ENCODE measurements at regions not wholly inside any gene's neighbourhood (a gene's known extent, or its start where the extent isn't known, plus 50 kb on each side); places are given as distances from the start of the nearest gene placed in this dataset.

DNA sequence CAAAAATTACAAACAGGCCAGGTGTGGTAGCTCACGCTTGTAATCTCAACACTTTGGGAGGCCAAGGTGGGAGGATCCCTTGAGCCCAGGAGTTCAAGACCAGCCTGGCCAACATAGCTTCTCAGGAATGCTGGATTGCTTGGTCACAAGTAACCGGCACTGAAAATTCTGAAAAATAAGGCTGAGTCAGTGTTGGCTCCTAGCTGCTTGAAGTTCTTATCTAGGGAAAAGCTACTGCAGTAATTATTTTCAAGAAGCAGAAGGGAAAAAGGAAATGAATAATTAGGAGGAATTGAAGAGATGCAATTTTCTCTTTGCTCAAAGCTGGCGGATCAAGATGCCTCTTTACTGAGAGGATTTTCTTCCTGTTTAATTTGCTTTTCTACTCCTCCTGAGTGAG, 75.0 kb upstream of the GTF3A start:
- H3K27me3 Mint-ChIP-seq (ENCODE audit: insufficient read depth, low read depth, poor library complexity) = peaks cover 11% of the 10 kb centered on the region
- no peaks in the 10 kb centered on the region for H3K9me2 ChIP-seq (ENCODE audit: insufficient read depth)
- no peaks in the 10 kb centered on the region for H3F3A ChIP-seq (replicated peaks; ENCODE audit: low read depth)
- H3K9me3 Mint-ChIP-seq = peaks cover 4% of the 10 kb centered on the region; the same call in 1 of the 3 replicates
- H3K4me1 Mint-ChIP-seq = peaks cover 5% of the 10 kb centered on the region; the same call in 2 of the 3 replicates
- no peak overlapping the region for H3K4me3 Mint-ChIP-seq
- no peaks in the 10 kb centered on the region for H3K79me2 ChIP-seq (replicated peaks; ENCODE audit: insufficient read depth)
- TF ChIP-seq ZNF462 (CRISPR knock-in tag; IDR thresholded peaks at IDR 0.05) (no peak), ETS1 (IDR thresholded peaks at IDR 0.05) (no peak), EZH2 (IDR thresholded peaks at IDR 0.05; ENCODE audit: low read depth, unreplicated experiment) (no peak), NANOG (IDR thresholded peaks at IDR 0.05; ENCODE audit: borderline replicate concordance) (no peak), CREB1 (CRISPR knock-in tag; IDR thresholded peaks at IDR 0.05; ENCODE audit: low read depth) (no peak), STAT1 (IDR thresholded peaks at IDR 0.05; ENCODE audit: unreplicated experiment) (no peak), ZNF114 (CRISPR knock-in tag; IDR thresholded peaks at IDR 0.05) (no peak), ZNF331 (CRISPR knock-in tag; IDR thresholded peaks at IDR 0.05; ENCODE audit: low read depth) (no peak), JUNB (IDR thresholded peaks at IDR 0.05; ENCODE audit: unreplicated experiment) (no peak), REST (IDR thresholded peaks at IDR 0.05; ENCODE audit: unreplicated experiment) (no peak), CTCF (conservative IDR thresholded peaks at IDR 0.05; ENCODE audit: low read depth in 2 of 2) (no peak), EZH2phosphoT487 (IDR thresholded peaks at IDR 0.05; ENCODE audit: unreplicated experiment) (no peak), POLR2AphosphoS5 (IDR thresholded peaks at IDR 0.05; ENCODE audit: low read depth) (no peak)
- H3K36me3 ChIP-seq (ENCODE audit: insufficient read depth) = no peaks in the 10 kb centered on the region
- ATAC-seq = no peak
- no peak overlapping the region for H2AFZ ChIP-seq
- no peak overlapping the region for H3K4me3 ChIP-seq
- no peaks in the 10 kb centered on the region for H3K27me3 ChIP-seq (ENCODE audit: insufficient read depth)
- H3K4me1 ChIP-seq (ENCODE audit: insufficient read depth) = no peaks in the 10 kb centered on the region
- no peaks in the 10 kb centered on the region for H3K36me3 Mint-ChIP-seq (ENCODE audit: low read depth)
- no peak overlapping the region for H3K4me2 ChIP-seq
- H4K20me1 ChIP-seq (replicated peaks; ENCODE audit: insufficient read depth) = no peaks in the 10 kb centered on the region
- H3K27ac Mint-ChIP-seq = no peak overlapping the region
- no peak for DNase-seq (ENCODE audit: low spot score)
- no peak overlapping the region for H3K27ac ChIP-seq (ENCODE audit: low read depth)

Data from GM23338 (cell line).